Medulla oblongata (tissue), 1 donor: ENCODE measurements at regions not wholly inside any gene's neighbourhood (a gene's known extent, or its start where the extent isn't known, plus 50 kb on each side); places are given as distances from the start of the nearest gene placed in this dataset.
A peak's percentile ranks its signal among the peaks of the same experiment; 100 is the strongest.
"Not testable (repeated sequence)": the region's sequence is repeated elsewhere in the genome, so short reads cannot be mapped to it uniquely, and the experiment has no call there.

ENCODE experiments used
- DNase-seq: peaks from one replicate; pipeline ENCODE4 v3.0.0-alpha.2; 2015; ENCODE audit errors: extremely low spot score

GRCh38 chr5:40223884-40224402 is 455.8 kb upstream of the PTGER4 start:
- DNase-seq = no peak

GRCh38 chr5:40221796-40222195 is 457.9 kb upstream of the PTGER4 start:
- DNase-seq = no peak

- DNase-seq = no peak
These were observed 458.5 kb upstream of the PTGER4 start for GRCh38 chr5:40221255-40221654.

- DNase-seq = no peak
These were observed 459.5 kb upstream of the PTGER4 start for GRCh38 chr5:40220260-40220659.

- DNase-seq = no peak
These were observed 462.2 kb upstream of the PTGER4 start for GRCh38 chr5:40217553-40217952.

GRCh38 chr5:40210694-40211093 is 469.0 kb upstream of the PTGER4 start:
- no peak for DNase-seq

GRCh38 chr5:40206030-40206429 is 473.7 kb upstream of the PTGER4 start:
- no peak for DNase-seq

- no peak for DNase-seq
These were observed 475.6 kb upstream of the PTGER4 start for GRCh38 chr5:40204144-40204543.

- DNase-seq = no peak
These were observed 476.8 kb upstream of the PTGER4 start for GRCh38 chr5:40202814-40203440.

- DNase-seq = no peak
These were observed 481.0 kb upstream of the PTGER4 start for GRCh38 chr5:40198736-40199135.

- not testable (repeated sequence) for DNase-seq
These were observed 484.1 kb upstream of the PTGER4 start for GRCh38 chr5:40195574-40195973.

GRCh38 chr5:40191150-40191549 is 488.6 kb upstream of the PTGER4 start:
- no peak for DNase-seq

- DNase-seq = no peak
These were observed 507.0 kb upstream of the PTGER4 start for GRCh38 chr5:40172721-40173120.

GRCh38 chr5:40171971-40172370 is 507.7 kb upstream of the PTGER4 start:
- no peak for DNase-seq

GRCh38 chr5:40167283-40167682 is 512.4 kb upstream of the PTGER4 start:
- no peak for DNase-seq

GRCh38 chr5:40166802-40167201 is 512.9 kb upstream of the PTGER4 start:
- no peak for DNase-seq

GRCh38 chr5:40165789-40166728 is 513.7 kb upstream of the PTGER4 start:
- DNase-seq = no peak

GRCh38 chr5:40165106-40165788 is 514.5 kb upstream of the PTGER4 start:
- no peak for DNase-seq

- DNase-seq = no peak
These were observed 519.3 kb upstream of the PTGER4 start for GRCh38 chr5:40160435-40160834.

GRCh38 chr5:40154194-40154593 is 525.5 kb upstream of the PTGER4 start:
- no peak for DNase-seq

GRCh38 chr5:40150896-40151295 is 528.8 kb upstream of the PTGER4 start:
- peak; percentile 4 for DNase-seq

GRCh38 chr5:40141896-40142295 is 537.8 kb upstream of the PTGER4 start:
- DNase-seq = no peak
